PC-3 (cell line): ENCODE measurements at regions not wholly inside any gene's neighbourhood (a gene's known extent, or its start where the extent isn't known, plus 50 kb on each side); places are given as distances from the start of the nearest gene placed in this dataset.

Experiments used
- ATAC-seq: fragments of 200-7000 bp; cut with Tn5 transposase; 2 replicates; pipeline ENCODE4 v1.9.1; 2020; ENCODE audit warnings: mild to moderate bottlenecking, moderate library complexity
- BruUV-seq: library from RNA; stranded (reverse); fragments of 400-500 nt; replicated peaks from 2 replicates; lab custom pipeline; 2021; lab: Mats Ljungman, UMichigan
- CTCF ChIA-PET: fragments of 300-600 bp; sonication (Branson Sonifier 250); formaldehyde crosslinking; loops from one replicate; lab custom pipeline; 2022; ENCODE audit warnings: antibody characterized with exemption; lab: Charles Lee
- POLR2A ChIA-PET: fragments of 300-600 bp; sonication (Branson Sonifier 250); formaldehyde crosslinking; loops from one replicate; lab custom pipeline; 2022; ENCODE audit warnings: antibody characterized with exemption; ENCODE audit not compliant: unreplicated experiment; lab: Charles Lee
- DNase-seq: peaks from one replicate; pipeline ENCODE4 v3.0.0-alpha.2; 2015
- H2AFZ ChIP-seq: fragments of 300-600 bp; sonication (generic); 2 replicates; pipeline ENCODE4 v1.6.0; 2016; ENCODE audit warnings: antibody characterized with exemption, low read length
- H3F3A ChIP-seq: fragments of 300-600 bp; sonication (generic); one replicate; pipeline ENCODE4 v1.6.0; 2017; ENCODE audit warnings: antibody characterized with exemption, low read length, control low read depth, mild to moderate bottlenecking; ENCODE audit not compliant: unreplicated experiment
- H3K27ac ChIP-seq: fragments of 300-600 bp; sonication (generic); 2 replicates; pipeline ENCODE4 v1.5.1; 2016; ENCODE audit warnings: mild to moderate bottlenecking, low read length
- H3K27me3 ChIP-seq: fragments of 300-600 bp; sonication (generic); 2 replicates; pipeline ENCODE4 v1.6.1; 2016; ENCODE audit warnings: low read length, mixed read lengths
- H3K36me3 ChIP-seq: fragments of 300-600 bp; sonication (generic); 2 replicates; pipeline ENCODE4 v1.6.1; 2016; ENCODE audit warnings: low read depth, mixed run types, low read length, mixed read lengths
- H3K4me1 ChIP-seq: fragments of 300-600 bp; sonication (generic); 2 replicates; pipeline ENCODE4 v1.5.1; 2016; ENCODE audit warnings: low read length; ENCODE audit not compliant: insufficient read depth
- H3K4me2 ChIP-seq: fragments of 300-600 bp; sonication (generic); 2 replicates; pipeline ENCODE4 v1.6.0; 2016; ENCODE audit warnings: low read length
- H3K4me3 ChIP-seq: fragments of 300-600 bp; sonication (generic); 2 replicates; pipeline ENCODE4 v1.5.1; 2016; ENCODE audit warnings: mild to moderate bottlenecking, low read length, mixed read lengths
- H3K79me2 ChIP-seq: fragments of 300-600 bp; sonication (generic); 2 replicates; pipeline ENCODE4 v1.6.1; 2017; ENCODE audit warnings: low read length, mixed read lengths
- H3K9ac ChIP-seq: fragments of 300-600 bp; sonication (generic); 2 replicates; pipeline ENCODE4 v1.6.0; 2016; ENCODE audit warnings: mild to moderate bottlenecking, low read length
- H3K9me2 ChIP-seq: fragments of 300-600 bp; sonication (generic); replicated peaks from 2 replicates; pipeline ENCODE4 v1.6.1; 2016; ENCODE audit warnings: mixed run types, low read length, mixed read lengths
- H3K9me3 ChIP-seq: fragments of 300-600 bp; sonication (generic); 2 replicates; pipeline ENCODE4 v1.6.1; 2016; ENCODE audit warnings: low read length, mixed read lengths
- H4K20me1 ChIP-seq: fragments of 300-600 bp; sonication (generic); 2 replicates; pipeline ENCODE4 v1.6.1; 2016; ENCODE audit warnings: low read length, mixed read lengths
- CTCF ChIP-seq: fragments of 300-600 bp; sonication (generic); conservative IDR thresholded peaks from 2 replicates; pipeline ENCODE4 v1.5.1; 2017; ENCODE audit warnings: antibody characterized with exemption, low read depth, mild to moderate bottlenecking, low read length
- EZH2 ChIP-seq: fragments of 300-600 bp; sonication (generic); IDR thresholded peaks from one replicate; pipeline ENCODE4 v1.6.1; 2017; ENCODE audit warnings: antibody characterized with exemption, mild to moderate bottlenecking, low read length; ENCODE audit not compliant: unreplicated experiment
- EZH2phosphoT487 ChIP-seq: fragments of 300-600 bp; sonication (generic); IDR thresholded peaks from 2 replicates; pipeline ENCODE4 v1.6.1; 2018; ENCODE audit warnings: mild to moderate bottlenecking, antibody characterized with exemption, low read length, borderline replicate concordance
- intact Hi-C: fragments of 100-400 bp; cut with micrococcal nuclease; formaldehyde crosslinking; loops from 2 replicates; pipeline ENCODE4 v1.9.0; 2023

- no peaks in the 10 kb centered on the region for H4K20me1 ChIP-seq
- H3K4me1 ChIP-seq = peaks cover 42% of the 10 kb centered on the region
- H3K9ac ChIP-seq = no peak overlapping the region
- no peak overlapping the region for H3K27ac ChIP-seq
- H3K4me2 ChIP-seq = no peak overlapping the region
- no TSS peak for BruUV-seq
- POLR2A ChIA-PET = no interaction called here
- intact Hi-C loops = no loop called here
- ATAC-seq = no peak
- no peaks in the 10 kb centered on the region for H3K27me3 ChIP-seq
- H3K79me2 ChIP-seq = no peaks in the 10 kb centered on the region
- no peaks in the 10 kb centered on the region for H3K36me3 ChIP-seq
- no peak overlapping the region for H3K4me3 ChIP-seq
- no peak for DNase-seq
- H3F3A ChIP-seq = no peaks in the 10 kb centered on the region
- no peaks in the 10 kb centered on the region for H3K9me3 ChIP-seq
- CTCF ChIA-PET = no interaction called here
- no peaks in the 10 kb centered on the region for H3K9me2 ChIP-seq
- H2AFZ ChIP-seq = no peak overlapping the region
- no peak for TF ChIP-seq EZH2
- TF ChIP-seq CTCF = no peak
- TF ChIP-seq EZH2phosphoT487 = no peak
Measured at GRCh38 chr9:105066275-105066865, 138.4 kb upstream of the ABCA1 start.

- Histone ChIP-seq H3K27me3 (no peaks in the 10 kb centered on the region), H2AFZ (no peak overlapping the region), H3K9me3 (no peaks in the 10 kb centered on the region), H3K79me2 (no peaks in the 10 kb centered on the region), H3K4me3 (no peak overlapping the region), H3K9ac (no peak overlapping the region), H3F3A (no peaks in the 10 kb centered on the region), H3K4me1 (peaks cover 59% of the 10 kb centered on the region), H3K27ac (no peak overlapping the region), H3K4me2 (no peak overlapping the region), H4K20me1 (no peaks in the 10 kb centered on the region), H3K9me2 (no peaks in the 10 kb centered on the region), H3K36me3 (no peaks in the 10 kb centered on the region)
- TF ChIP-seq EZH2phosphoT487 = no peak
- TF ChIP-seq EZH2 = no peak
- TF ChIP-seq CTCF = no peak
- no TSS peak for BruUV-seq
- ChIA-PET CTCF (no interaction called here), POLR2A (no interaction called here)
- intact Hi-C loops = no loop called here
- DNase-seq = peak; percentile 39
- ATAC-seq = no peak
Measured at GRCh38 chr9:105067895-105068580, 140.1 kb upstream of the ABCA1 start.

- CTCF ChIA-PET = no interaction called here
- Histone ChIP-seq H4K20me1 (no peaks in the 10 kb centered on the region), H3K9me3 (no peaks in the 10 kb centered on the region), H3K4me3 (no peak overlapping the region), H3K36me3 (no peaks in the 10 kb centered on the region), H3K27me3 (no peaks in the 10 kb centered on the region), H2AFZ (no peak overlapping the region), H3K79me2 (no peaks in the 10 kb centered on the region), H3K9me2 (no peaks in the 10 kb centered on the region), H3K4me1 (peaks cover 55% of the 10 kb centered on the region), H3K9ac (no peak overlapping the region), H3K27ac (no peak overlapping the region), H3K4me2 (no peak overlapping the region), H3F3A (no peaks in the 10 kb centered on the region)
- ATAC-seq (no peak), DNase-seq (no peak)
- TF ChIP-seq CTCF (no peak), EZH2 (no peak), EZH2phosphoT487 (no peak)
- no TSS peak for BruUV-seq
- POLR2A ChIA-PET = no interaction called here
- intact Hi-C loops = no loop called here
Measured at GRCh38 chr9:105069285-105069684, 141.3 kb upstream of the ABCA1 start.
